ENCODE measurements at regions not wholly inside any gene's neighbourhood (a gene's known extent, or its start where the extent isn't known, plus 50 kb on each side); places are given as distances from the start of the nearest gene placed in this dataset.
"Not testable (repeated sequence)": the region's sequence is repeated elsewhere in the genome, so short reads cannot be mapped to it uniquely, and the experiment has no call there.

DNA sequence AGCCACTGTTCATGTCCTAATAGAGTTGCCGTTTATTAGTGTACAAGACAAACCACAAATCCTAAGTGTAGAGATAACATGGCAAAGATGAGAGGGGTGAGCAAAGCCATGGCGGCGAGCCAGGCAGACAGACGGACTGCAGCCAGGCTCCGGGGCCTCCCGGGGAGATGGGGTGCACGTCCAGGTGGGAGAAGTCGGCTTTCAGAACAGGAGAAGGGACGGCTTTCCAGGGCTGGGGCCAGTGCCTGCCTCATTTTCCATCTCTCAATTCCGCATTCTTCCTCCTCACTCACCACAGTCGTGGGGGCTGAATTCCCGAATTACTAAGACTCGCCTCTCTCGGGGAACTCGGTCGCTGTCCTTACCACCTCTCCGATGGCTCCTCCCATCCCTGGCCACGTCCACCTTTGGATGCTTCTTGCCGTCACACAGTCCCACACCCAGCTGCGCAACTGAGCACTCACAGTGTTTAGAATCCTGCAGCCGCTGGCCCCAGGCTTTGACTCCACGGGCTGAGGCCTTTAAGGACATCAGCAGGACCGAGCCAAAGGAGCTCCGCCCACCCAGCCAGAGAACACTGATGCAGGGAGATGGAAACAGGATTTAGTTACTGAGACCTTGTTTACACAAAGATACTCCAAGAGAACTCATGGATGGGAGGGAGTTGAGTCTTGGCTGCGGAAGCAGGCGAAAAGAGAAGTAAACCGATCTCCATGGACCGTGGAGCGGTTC lies 59.7 kb downstream of the RNF112 start:
- TF ChIP-seq, protein P1, sequence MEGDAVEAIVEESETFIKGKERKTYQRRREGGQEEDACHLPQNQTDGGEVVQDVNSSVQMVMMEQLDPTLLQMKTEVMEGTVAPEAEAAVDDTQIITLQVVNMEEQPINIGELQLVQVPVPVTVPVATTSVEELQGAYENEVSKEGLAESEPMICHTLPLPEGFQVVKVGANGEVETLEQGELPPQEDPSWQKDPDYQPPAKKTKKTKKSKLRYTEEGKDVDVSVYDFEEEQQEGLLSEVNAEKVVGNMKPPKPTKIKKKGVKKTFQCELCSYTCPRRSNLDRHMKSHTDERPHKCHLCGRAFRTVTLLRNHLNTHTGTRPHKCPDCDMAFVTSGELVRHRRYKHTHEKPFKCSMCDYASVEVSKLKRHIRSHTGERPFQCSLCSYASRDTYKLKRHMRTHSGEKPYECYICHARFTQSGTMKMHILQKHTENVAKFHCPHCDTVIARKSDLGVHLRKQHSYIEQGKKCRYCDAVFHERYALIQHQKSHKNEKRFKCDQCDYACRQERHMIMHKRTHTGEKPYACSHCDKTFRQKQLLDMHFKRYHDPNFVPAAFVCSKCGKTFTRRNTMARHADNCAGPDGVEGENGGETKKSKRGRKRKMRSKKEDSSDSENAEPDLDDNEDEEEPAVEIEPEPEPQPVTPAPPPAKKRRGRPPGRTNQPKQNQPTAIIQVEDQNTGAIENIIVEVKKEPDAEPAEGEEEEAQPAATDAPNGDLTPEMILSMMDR (IDR thresholded peaks at IDR 0.05) = no peak
- Histone ChIP-seq H3K36me3 (ENCODE audit: control insufficient read depth, insufficient read depth, low read length) (no peaks in the 10 kb centered on the region), H3K27ac (peak overlapping the region; percentile 9), H2AFZ (peak overlapping the region; percentile 79), H3K9ac (no peak overlapping the region), H3K79me2 (no peaks in the 10 kb centered on the region), H3K4me3 (ENCODE audit: low read depth, low read length) (no peak overlapping the region), H3K4me1 (no peaks in the 10 kb centered on the region), H3K4me2 (ENCODE audit: low read length) (no peak overlapping the region), H3K27me3 (ENCODE audit: control insufficient read depth, insufficient read depth, low read length) (no peaks in the 10 kb centered on the region), H3K9me3 (ENCODE audit: control insufficient read depth, low read length) (no peaks in the 10 kb centered on the region)

DNA sequence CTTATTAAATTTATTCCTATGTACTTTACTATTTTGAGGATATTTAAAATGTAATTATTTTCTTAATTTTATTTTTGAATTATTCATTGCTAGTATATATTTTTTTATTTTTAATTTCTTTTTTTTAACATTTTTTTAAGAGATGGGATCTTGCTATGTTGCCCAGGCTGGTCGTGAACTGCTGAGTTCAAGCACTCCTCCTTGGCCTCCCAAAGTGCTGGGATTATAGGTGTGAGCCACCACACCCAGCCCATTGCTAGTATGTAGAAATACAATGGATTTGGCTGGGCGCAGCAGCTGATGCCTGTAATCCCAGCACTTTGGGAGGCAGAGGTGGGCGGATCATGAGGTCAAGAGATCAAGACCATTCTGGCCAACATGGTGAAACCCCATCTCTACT lies 59.2 kb upstream of the SLC47A1 start:
- H3K4me3 ChIP-seq (ENCODE audit: low read depth, low read length); H3K36me3 ChIP-seq (ENCODE audit: control insufficient read depth, insufficient read depth, low read length); H3K27ac ChIP-seq; H3K4me2 ChIP-seq (ENCODE audit: low read length); H3K4me1 ChIP-seq; H3K9me3 ChIP-seq (ENCODE audit: control insufficient read depth, low read length); H2AFZ ChIP-seq; H3K79me2 ChIP-seq; H3K27me3 ChIP-seq (ENCODE audit: control insufficient read depth, insufficient read depth, low read length); H3K9ac ChIP-seq: not testable (repeated sequence)

DNA sequence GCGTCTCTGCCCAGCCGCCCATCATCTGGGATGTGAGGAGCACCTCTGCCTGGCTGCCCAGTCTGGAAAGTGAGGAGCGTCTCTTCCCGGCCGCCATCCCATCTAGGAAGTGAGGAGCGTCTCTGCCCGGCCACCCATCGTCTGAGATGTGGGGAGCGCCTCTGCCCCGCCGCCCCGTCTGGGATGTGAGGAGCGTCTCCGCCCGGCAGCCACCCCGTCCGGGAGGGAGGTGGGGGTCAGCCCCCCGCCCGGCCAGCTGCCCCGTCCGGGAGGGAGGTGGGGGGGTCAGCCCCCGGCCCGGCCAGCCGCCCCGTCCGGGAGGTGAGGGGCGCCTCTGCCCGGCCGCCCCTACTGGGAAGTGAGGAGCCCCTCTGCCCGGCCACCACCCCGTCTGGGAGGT lies 57.9 kb upstream of the SLC47A1 start:
- H3K27ac ChIP-seq; H2AFZ ChIP-seq; H3K9me3 ChIP-seq (ENCODE audit: control insufficient read depth, low read length); H3K9ac ChIP-seq; H3K4me3 ChIP-seq (ENCODE audit: low read depth, low read length); H3K36me3 ChIP-seq (ENCODE audit: control insufficient read depth, insufficient read depth, low read length); H3K4me1 ChIP-seq; H3K79me2 ChIP-seq; H3K27me3 ChIP-seq (ENCODE audit: control insufficient read depth, insufficient read depth, low read length); H3K4me2 ChIP-seq (ENCODE audit: low read length): not testable (repeated sequence)

DNA sequence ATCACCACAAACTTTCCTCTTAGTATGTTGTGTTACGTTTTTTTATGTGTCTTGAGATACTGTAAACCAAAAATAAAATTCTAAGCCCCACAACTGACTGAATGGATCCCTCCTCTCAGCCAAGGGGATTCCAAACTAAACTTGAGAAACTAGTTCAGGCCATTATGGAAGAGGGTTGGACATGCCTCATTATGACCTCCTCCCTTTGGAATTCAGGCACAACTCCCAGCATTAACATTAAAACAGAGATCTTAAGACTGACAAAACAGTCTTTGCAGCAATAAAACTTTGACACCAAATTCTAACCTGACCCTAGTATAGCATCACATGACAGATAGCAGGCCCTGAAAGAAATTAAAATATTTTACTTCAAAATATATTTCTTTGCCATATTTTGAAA lies 51.1 kb upstream of the SLC47A1 start:
- no peak overlapping the region for H3K4me3 ChIP-seq (ENCODE audit: low read depth, low read length)
- H3K9me3 ChIP-seq (ENCODE audit: control insufficient read depth, low read length) = no peaks in the 10 kb centered on the region
- H2AFZ ChIP-seq = no peak overlapping the region
- H3K79me2 ChIP-seq = no peaks in the 10 kb centered on the region
- no peak overlapping the region for H3K9ac ChIP-seq
- TF ChIP-seq, protein P1 (IDR thresholded peaks at IDR 0.05) = no peak
- H3K4me1 ChIP-seq = no peaks in the 10 kb centered on the region
- no peaks in the 10 kb centered on the region for H3K27me3 ChIP-seq (ENCODE audit: control insufficient read depth, insufficient read depth, low read length)
- no peak overlapping the region for H3K27ac ChIP-seq
- no peaks in the 10 kb centered on the region for H3K36me3 ChIP-seq (ENCODE audit: control insufficient read depth, insufficient read depth, low read length)
- no peak overlapping the region for H3K4me2 ChIP-seq (ENCODE audit: low read length)

All from parathyroid adenoma (tissue), 2 donors.